HEK293 (cell line): ENCODE measurements at regions not wholly inside any gene's neighbourhood (a gene's known extent, or its start where the extent isn't known, plus 50 kb on each side); places are given as distances from the start of the nearest gene placed in this dataset.

Experiments used
- CTCF ChIA-PET: fragments of 350-600 bp; formaldehyde crosslinking; extraction: SDS; loops from one replicate; lab custom pipeline; 2021; ENCODE audit warnings: antibody characterized with exemption; lab: Yijun Ruan, JAX
- POLR2A ChIA-PET: fragments of 300-600 bp; formaldehyde crosslinking; extraction: SDS; loops from one replicate; lab custom pipeline; 2020; ENCODE audit warnings: antibody characterized with exemption, inconsistent platforms; lab: Yijun Ruan, JAX
- H3K27ac ChIP-seq: fragments of 200-500 bp; sonication (Bioruptor generic); 2 replicates; pipeline ENCODE4 v1.5.1; 2014; ENCODE audit warnings: low read depth, low read length, control low read depth, inconsistent platforms; ENCODE audit errors: extremely low read depth
- H3K36me3 ChIP-seq, 2 experiments: fragments of 200-500 bp in 1 of 2; sonication (Bioruptor generic) in 1 of 2; 1 replicate in 1 of 2; 2 replicates in 1 of 2; pipeline ENCODE4 v1.5.1; 2014 to 2017; ENCODE audit warnings: inconsistent platforms in 2 of 2, low read length in 2 of 2; ENCODE audit not compliant: control insufficient read depth in 2 of 2, insufficient read depth in 1 of 2
- H3K4me1 ChIP-seq: fragments of 200-500 bp; sonication (Bioruptor generic); 2 replicates; pipeline ENCODE4 v1.5.1; 2014; ENCODE audit warnings: mild to moderate bottlenecking, low read length, inconsistent platforms; ENCODE audit not compliant: control insufficient read depth, insufficient read depth
- H3K4me3 ChIP-seq: 2 replicates; pipeline ENCODE4 v1.5.1; 2011; ENCODE audit warnings: low read depth, mild to moderate bottlenecking, control low read depth, low read length, moderate library complexity
- H3K9me3 ChIP-seq: fragments of 200-500 bp; sonication (Bioruptor generic); 2 replicates; pipeline ENCODE4 v1.5.1; 2014; ENCODE audit warnings: low read depth, low read length, inconsistent platforms; ENCODE audit not compliant: control insufficient read depth, insufficient read depth
- GLI2 ChIP-seq: fragments of 450-650 bp; formaldehyde crosslinking; IDR thresholded peaks from 2 replicates; pipeline ENCODE4; 2017; ENCODE audit warnings: missing biosample characterization, missing genetic modification characterization, low read depth, borderline replicate concordance
- KLF9 ChIP-seq: fragments of 450-650 bp; formaldehyde crosslinking; IDR thresholded peaks from 2 replicates; pipeline ENCODE4 v1.5.1; 2016; ENCODE audit warnings: missing biosample characterization, missing genetic modification characterization, low read depth
- MYNN ChIP-seq: fragments of 450-650 bp; formaldehyde crosslinking; IDR thresholded peaks from 2 replicates; pipeline ENCODE4 v1.5.1; 2016; ENCODE audit warnings: missing biosample characterization, missing genetic modification characterization, borderline replicate concordance
- OVOL3 ChIP-seq: fragments of 450-650 bp; formaldehyde crosslinking; IDR thresholded peaks from 2 replicates; pipeline ENCODE4 v1.5.1; 2016; ENCODE audit warnings: missing biosample characterization, missing genetic modification characterization
- PATZ1 ChIP-seq: fragments of 450-650 bp; formaldehyde crosslinking; IDR thresholded peaks from 2 replicates; pipeline ENCODE4 v1.5.1; 2016; ENCODE audit warnings: missing biosample characterization, missing genetic modification characterization
- PRDM1 ChIP-seq: fragments of 450-650 bp; formaldehyde crosslinking; IDR thresholded peaks from 2 replicates; pipeline ENCODE4; 2016; ENCODE audit warnings: missing biosample characterization, missing genetic modification characterization
- TCF7L2 ChIP-seq: IDR thresholded peaks from 2 replicates; pipeline ENCODE4 v1.6.1; 2011; ENCODE audit warnings: low read depth, mild to moderate bottlenecking, inconsistent platforms, low read length, moderate library complexity, borderline replicate concordance
- ZBTB20 ChIP-seq: fragments of 450-650 bp; formaldehyde crosslinking; IDR thresholded peaks from 2 replicates; pipeline ENCODE4 v1.5.1; 2016; ENCODE audit warnings: missing biosample characterization, missing genetic modification characterization
- ZBTB7A ChIP-seq: fragments of 450-650 bp; formaldehyde crosslinking; IDR thresholded peaks from 2 replicates; pipeline ENCODE4 v1.5.1; 2016; ENCODE audit warnings: low read depth, missing biosample characterization, missing genetic modification characterization
- ZBTB8A ChIP-seq: fragments of 450-650 bp; formaldehyde crosslinking; IDR thresholded peaks from 2 replicates; pipeline ENCODE4 v1.5.1; 2016; ENCODE audit warnings: missing biosample characterization, missing genetic modification characterization
- ZFP69B ChIP-seq: fragments of 450-650 bp; formaldehyde crosslinking; IDR thresholded peaks from 2 replicates; pipeline ENCODE4 v1.5.1; 2016; ENCODE audit warnings: missing biosample characterization, missing genetic modification characterization
- ZNF114 ChIP-seq: fragments of 450-650 bp; formaldehyde crosslinking; IDR thresholded peaks from 2 replicates; pipeline ENCODE4 v1.5.0; 2017; ENCODE audit warnings: missing biosample characterization, missing genetic modification characterization
- ZNF18 ChIP-seq: fragments of 450-650 bp; formaldehyde crosslinking; IDR thresholded peaks from 2 replicates; pipeline ENCODE4 v1.5.1; 2016; ENCODE audit warnings: missing biosample characterization, missing genetic modification characterization
- ZNF19 ChIP-seq: fragments of 450-650 bp; formaldehyde crosslinking; IDR thresholded peaks from 2 replicates; pipeline ENCODE4; 2016; ENCODE audit warnings: missing biosample characterization, missing genetic modification characterization, low read depth
- ZNF223 ChIP-seq: fragments of 450-650 bp; formaldehyde crosslinking; IDR thresholded peaks from 2 replicates; pipeline ENCODE4 v1.5.1; 2016; ENCODE audit warnings: missing biosample characterization, missing genetic modification characterization
- ZNF311 ChIP-seq: fragments of 450-650 bp; formaldehyde crosslinking; IDR thresholded peaks from 2 replicates; pipeline ENCODE4 v1.5.1; 2017; ENCODE audit warnings: missing biosample characterization, missing genetic modification characterization, borderline replicate concordance
- ZNF423 ChIP-seq: fragments of 450-650 bp; formaldehyde crosslinking; IDR thresholded peaks from 2 replicates; pipeline ENCODE4 v1.5.1; 2016; ENCODE audit warnings: missing biosample characterization, missing genetic modification characterization
- ZNF473 ChIP-seq: fragments of 450-650 bp; formaldehyde crosslinking; IDR thresholded peaks from 2 replicates; pipeline ENCODE4 v1.5.1; 2017; ENCODE audit warnings: missing biosample characterization, missing genetic modification characterization
- ZNF488 ChIP-seq: fragments of 450-650 bp; formaldehyde crosslinking; IDR thresholded peaks from 2 replicates; pipeline ENCODE4 v1.5.1; 2016; ENCODE audit warnings: missing biosample characterization, missing genetic modification characterization
- ZNF610 ChIP-seq: fragments of 450-650 bp; formaldehyde crosslinking; IDR thresholded peaks from 2 replicates; pipeline ENCODE4 v1.5.1; 2016; ENCODE audit warnings: missing biosample characterization, missing genetic modification characterization, borderline replicate concordance
- ZNF626 ChIP-seq: fragments of 450-650 bp; sonication (Bioruptor Pico); formaldehyde crosslinking; IDR thresholded peaks from 2 replicates; pipeline ENCODE4 v1.5.1; 2018; ENCODE audit warnings: missing biosample characterization, missing genetic modification characterization, inconsistent platforms
- ZNF629 ChIP-seq: fragments of 450-650 bp; formaldehyde crosslinking; IDR thresholded peaks from 2 replicates; pipeline ENCODE4 v1.5.1; 2017; ENCODE audit warnings: missing biosample characterization, missing genetic modification characterization
- ZNF658 ChIP-seq: fragments of 450-650 bp; formaldehyde crosslinking; IDR thresholded peaks from 2 replicates; pipeline ENCODE4; 2016; ENCODE audit warnings: missing biosample characterization, missing genetic modification characterization
- ZSCAN16 ChIP-seq: fragments of 450-650 bp; formaldehyde crosslinking; IDR thresholded peaks from 2 replicates; pipeline ENCODE4 v1.5.1; 2016; ENCODE audit warnings: missing biosample characterization, missing genetic modification characterization
- ZSCAN18 ChIP-seq: fragments of 450-650 bp; formaldehyde crosslinking; IDR thresholded peaks from 2 replicates; pipeline ENCODE4 v1.5.1; 2016; ENCODE audit warnings: missing biosample characterization, missing genetic modification characterization
- TF ChIP-seq, protein P1 (sequence below): fragments of 450-650 bp; formaldehyde crosslinking; IDR thresholded peaks from 2 replicates; pipeline ENCODE4 v1.5.1; 2017; ENCODE audit warnings: missing biosample characterization, missing genetic modification characterization

- no peaks in the 10 kb centered on the region for H3K36me3 ChIP-seq
- CTCF ChIA-PET = interaction anchor here (0.6 kb wide), 1 partner anchor 371 kb away, joined by 4 read pairs; no protein-coding TSS in a partner anchor
- POLR2A ChIA-PET = no interaction called here
- H3K9me3 ChIP-seq = no peaks in the 10 kb centered on the region
- no peak overlapping the region for H3K27ac ChIP-seq
- TF ChIP-seq ZNF223 (tag by site-specific recombination) = no peak
- TF ChIP-seq ZNF19 (tag by site-specific recombination) = no peak
- no peak for TF ChIP-seq ZNF629 (tag by site-specific recombination)
- no peak for TF ChIP-seq ZSCAN16 (tag by site-specific recombination)
- TF ChIP-seq ZNF626 (tag by site-specific recombination) = no peak
- no peak for TF ChIP-seq ZNF18 (tag by site-specific recombination)
- TF ChIP-seq, protein P1, sequence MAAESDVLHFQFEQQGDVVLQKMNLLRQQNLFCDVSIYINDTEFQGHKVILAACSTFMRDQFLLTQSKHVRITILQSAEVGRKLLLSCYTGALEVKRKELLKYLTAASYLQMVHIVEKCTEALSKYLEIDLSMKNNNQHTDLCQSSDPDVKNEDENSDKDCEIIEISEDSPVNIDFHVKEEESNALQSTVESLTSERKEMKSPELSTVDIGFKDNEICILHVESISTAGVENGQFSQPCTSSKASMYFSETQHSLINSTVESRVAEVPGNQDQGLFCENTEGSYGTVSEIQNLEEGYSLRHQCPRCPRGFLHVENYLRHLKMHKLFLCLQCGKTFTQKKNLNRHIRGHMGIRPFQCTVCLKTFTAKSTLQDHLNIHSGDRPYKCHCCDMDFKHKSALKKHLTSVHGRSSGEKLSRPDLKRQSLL (tag by site-specific recombination) = no peak
- TF ChIP-seq ZNF488 (tag by site-specific recombination) = no peak
- no peak for TF ChIP-seq ZBTB7A (tag by site-specific recombination)
- TF ChIP-seq TCF7L2 = no peak
- TF ChIP-seq ZNF423 (tag by site-specific recombination) = no peak
- TF ChIP-seq, all 188 proteins: peak for 0
- no peak overlapping the region for H3K4me3 ChIP-seq
- no peaks in the 10 kb centered on the region for H3K4me1 ChIP-seq
These were observed 210.0 kb upstream of the PEX5L start for GRCh38 chr3:180246688-180247195.

DNA sequence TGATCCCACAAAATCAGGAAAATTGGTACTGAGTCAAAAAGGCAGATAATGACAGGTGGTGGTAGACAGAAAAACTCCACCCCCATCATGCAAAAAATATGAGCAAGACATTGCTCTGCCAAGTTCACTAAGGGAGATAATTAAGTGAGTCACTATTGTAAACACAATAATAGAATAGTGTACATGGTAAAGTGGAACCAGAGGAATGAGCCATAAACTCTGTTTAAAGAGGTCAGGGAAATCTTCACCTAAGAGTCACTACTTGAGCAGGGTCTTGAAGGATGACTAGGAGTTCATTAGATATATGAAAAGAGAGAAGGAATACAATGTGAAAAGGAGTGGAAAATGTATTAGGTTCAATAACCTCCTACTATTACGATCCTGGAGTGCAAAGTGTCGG, 213.4 kb upstream of the PEX5L start:
- TF ChIP-seq ZBTB8A (tag by site-specific recombination) (no peak), OVOL3 (tag by site-specific recombination) (no peak), ZSCAN18 (tag by site-specific recombination) (no peak)
- ChIA-PET POLR2A (no interaction called here), CTCF (no interaction called here)
- H3K9me3 ChIP-seq = no peaks in the 10 kb centered on the region
- no peaks in the 10 kb centered on the region for H3K36me3 ChIP-seq
- H3K27ac ChIP-seq = no peak overlapping the region
- no peak overlapping the region for H3K4me3 ChIP-seq
- no peaks in the 10 kb centered on the region for H3K4me1 ChIP-seq

GRCh38 chr3:180252683-180253082, 215.9 kb upstream of the PEX5L start:
- H3K36me3 ChIP-seq = no peaks in the 10 kb centered on the region
- H3K4me1 ChIP-seq = no peaks in the 10 kb centered on the region
- H3K4me3 ChIP-seq = no peak overlapping the region
- POLR2A ChIA-PET = no interaction called here
- CTCF ChIA-PET = no interaction called here
- H3K9me3 ChIP-seq = no peaks in the 10 kb centered on the region
- no peak overlapping the region for H3K27ac ChIP-seq
- TF ChIP-seq KLF9 (tag by site-specific recombination) (no peak), MYNN (tag by site-specific recombination) (no peak), ZNF19 (tag by site-specific recombination) (no peak), ZNF114 (tag by site-specific recombination) (no peak), ZNF311 (tag by site-specific recombination) (no peak), ZNF658 (tag by site-specific recombination) (no peak), GLI2 (tag by site-specific recombination) (no peak), ZBTB20 (no peak), PRDM1 (tag by site-specific recombination) (no peak), ZFP69B (tag by site-specific recombination) (no peak), ZNF610 (tag by site-specific recombination) (no peak), ZNF473 (tag by site-specific recombination) (no peak), PATZ1 (tag by site-specific recombination) (no peak)
